ENCODE measurements at regions not wholly inside any gene's neighbourhood (a gene's known extent, or its start where the extent isn't known, plus 50 kb on each side); places are given as distances from the start of the nearest gene placed in this dataset.

DNA sequence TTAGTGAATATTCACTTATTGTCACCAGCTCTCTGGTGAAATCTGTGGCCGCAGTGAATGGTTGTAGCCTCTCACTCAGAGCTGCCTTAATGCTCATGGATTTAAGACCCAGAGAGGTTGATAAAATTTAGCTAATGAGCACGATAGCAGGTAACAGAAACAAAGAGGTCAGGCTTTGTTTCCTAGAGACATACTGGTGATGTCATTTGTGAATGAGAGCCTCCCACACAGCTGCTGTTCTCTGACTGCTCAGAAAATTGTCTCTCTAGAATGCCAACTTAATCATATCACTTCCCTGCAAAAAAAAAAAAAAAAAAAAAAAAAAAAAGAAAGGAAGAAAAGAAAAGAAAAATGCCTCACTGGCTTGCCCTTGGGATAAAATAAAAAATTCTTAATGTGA is 411.7 kb upstream of the MYT1L start:
- Histone ChIP-seq H3K4me1 (peaks cover 17% of the 10 kb centered on the region), H3K4me3 (no peak overlapping the region), H3K36me3 (no peaks in the 10 kb centered on the region), H3K9me3 (no peaks in the 10 kb centered on the region), H3K27me3 (no peaks in the 10 kb centered on the region), H3K27ac (no peak overlapping the region)
- WGBS: 19% methylated on average over 2 of the region's 2 CpGs
- DNase-seq (ENCODE audit: low spot score in 2 of 2): no peak
- no peak for TF ChIP-seq POLR2A (IDR thresholded peaks at IDR 0.05)
- no peak for TF ChIP-seq EP300 (IDR thresholded peaks at IDR 0.05)
- TF ChIP-seq POLR2AphosphoS5 (IDR thresholded peaks at IDR 0.05): no peak
- TF ChIP-seq, protein P1, sequence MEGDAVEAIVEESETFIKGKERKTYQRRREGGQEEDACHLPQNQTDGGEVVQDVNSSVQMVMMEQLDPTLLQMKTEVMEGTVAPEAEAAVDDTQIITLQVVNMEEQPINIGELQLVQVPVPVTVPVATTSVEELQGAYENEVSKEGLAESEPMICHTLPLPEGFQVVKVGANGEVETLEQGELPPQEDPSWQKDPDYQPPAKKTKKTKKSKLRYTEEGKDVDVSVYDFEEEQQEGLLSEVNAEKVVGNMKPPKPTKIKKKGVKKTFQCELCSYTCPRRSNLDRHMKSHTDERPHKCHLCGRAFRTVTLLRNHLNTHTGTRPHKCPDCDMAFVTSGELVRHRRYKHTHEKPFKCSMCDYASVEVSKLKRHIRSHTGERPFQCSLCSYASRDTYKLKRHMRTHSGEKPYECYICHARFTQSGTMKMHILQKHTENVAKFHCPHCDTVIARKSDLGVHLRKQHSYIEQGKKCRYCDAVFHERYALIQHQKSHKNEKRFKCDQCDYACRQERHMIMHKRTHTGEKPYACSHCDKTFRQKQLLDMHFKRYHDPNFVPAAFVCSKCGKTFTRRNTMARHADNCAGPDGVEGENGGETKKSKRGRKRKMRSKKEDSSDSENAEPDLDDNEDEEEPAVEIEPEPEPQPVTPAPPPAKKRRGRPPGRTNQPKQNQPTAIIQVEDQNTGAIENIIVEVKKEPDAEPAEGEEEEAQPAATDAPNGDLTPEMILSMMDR (IDR thresholded peaks at IDR 0.05): no peak

DNA sequence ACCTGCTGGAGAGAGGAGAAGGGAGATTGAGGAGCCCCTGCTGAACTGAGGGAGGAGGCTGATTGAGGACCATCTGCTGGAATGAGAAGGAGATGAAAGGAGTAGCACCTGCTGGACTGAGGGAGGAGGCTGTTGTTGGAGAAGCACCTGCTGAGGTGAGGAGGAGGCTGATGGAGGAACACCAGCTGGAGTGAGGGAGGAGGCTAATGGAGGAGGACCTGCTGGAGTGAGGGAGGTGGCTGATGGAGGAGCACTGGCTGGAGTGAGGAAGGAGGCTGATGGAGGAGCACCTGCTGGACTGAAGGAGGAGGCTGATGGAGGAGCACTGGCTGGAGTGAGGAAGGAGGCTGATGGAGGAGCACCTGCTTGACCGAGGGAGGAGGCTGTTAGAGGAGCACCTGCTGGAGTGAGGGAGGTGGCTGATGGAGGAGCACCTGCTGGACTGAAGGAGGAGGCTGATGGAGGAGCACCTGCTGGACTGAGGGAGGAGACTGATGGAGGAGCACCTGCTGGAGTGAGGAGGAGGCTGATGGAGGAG is 409.2 kb upstream of the MYT1L start:
- no peak overlapping the region for H3K27ac ChIP-seq
- WGBS: 67% methylated on average over 1 of the region's 1 CpG

DNA sequence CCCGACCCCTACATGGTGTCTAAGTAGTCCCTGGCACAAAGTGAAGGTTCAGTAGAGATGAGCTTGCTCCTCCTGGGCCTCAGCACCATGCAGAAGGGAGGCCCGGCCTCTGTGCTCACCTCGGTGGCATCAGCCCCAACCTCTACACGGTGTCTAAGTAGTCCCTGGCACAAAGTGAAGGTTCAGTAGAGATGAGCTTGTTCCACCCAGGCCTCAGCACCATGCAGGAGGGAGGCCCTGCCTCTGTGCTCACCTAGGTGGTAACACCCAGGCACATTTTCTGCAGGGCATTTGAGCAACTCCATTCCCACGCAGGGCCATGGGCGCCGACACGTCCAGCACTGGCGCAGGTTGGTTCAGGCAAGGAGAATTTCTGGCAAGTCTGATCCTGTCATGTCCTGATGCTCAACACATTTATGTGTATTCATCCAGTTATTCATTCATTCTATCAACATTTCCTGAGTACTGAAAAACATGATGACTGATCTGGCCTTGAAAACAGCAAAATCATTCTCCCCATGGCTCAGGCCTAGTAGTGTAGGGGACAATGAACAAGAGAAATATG is 408.2 kb upstream of the MYT1L start:
- Histone ChIP-seq H3K27me3 (no peaks in the 10 kb centered on the region), H3K9me3 (no peaks in the 10 kb centered on the region), H3K27ac (no peak overlapping the region), H3K4me1 (peaks cover 14% of the 10 kb centered on the region), H3K36me3 (no peaks in the 10 kb centered on the region), H3K4me3 (no peak overlapping the region)
- 51% methylated on average over 7 of the region's 9 CpGs for WGBS
- peak in 1 of 3 donors; percentile 43 for TF ChIP-seq POLR2AphosphoS5 (IDR thresholded peaks at IDR 0.05)
- TF ChIP-seq EP300 (IDR thresholded peaks at IDR 0.05): no peak
- no peak for DNase-seq (ENCODE audit: low spot score in 2 of 2)

More for the DNA sequence above, 409.2 kb upstream of the MYT1L start:
- Histone ChIP-seq H3K36me3 (no peaks in the 10 kb centered on the region), H3K9me3 (no peaks in the 10 kb centered on the region), H3K4me1 (peaks cover 12% of the 10 kb centered on the region), H3K4me3 (no peak overlapping the region), H3K27me3 (no peaks in the 10 kb centered on the region)
- TF ChIP-seq POLR2AphosphoS5 (IDR thresholded peaks at IDR 0.05): no peak
- TF ChIP-seq, protein P1 (IDR thresholded peaks at IDR 0.05): no peak
- no peak for TF ChIP-seq EP300 (IDR thresholded peaks at IDR 0.05)
- no peak for TF ChIP-seq POLR2A (IDR thresholded peaks at IDR 0.05)
- DNase-seq (ENCODE audit: low spot score in 2 of 2): no peak

DNA sequence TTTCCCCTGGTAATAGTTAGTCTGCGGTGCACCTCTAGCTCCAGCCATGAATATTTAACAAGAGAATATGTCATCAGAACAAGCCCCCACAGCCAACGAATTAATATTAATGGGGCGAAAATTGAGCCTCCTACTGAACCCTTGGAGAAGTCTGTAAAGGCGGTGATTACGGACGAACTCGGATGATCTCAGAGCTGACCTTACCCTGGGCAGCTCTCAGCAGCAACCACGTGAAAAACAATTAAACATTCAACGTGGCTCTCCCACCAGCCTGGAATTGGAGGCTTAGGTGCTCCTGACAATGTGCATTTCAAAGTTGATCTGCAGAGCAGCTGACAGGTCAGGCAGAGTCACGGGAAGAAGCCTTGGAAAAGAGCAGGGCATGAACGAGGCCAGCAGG is 407.6 kb upstream of the MYT1L start:
- Histone ChIP-seq H3K9me3 (no peaks in the 10 kb centered on the region), H3K27me3 (no peaks in the 10 kb centered on the region), H3K4me1 (peaks cover 13% of the 10 kb centered on the region), H3K4me3 (no peak overlapping the region), H3K36me3 (no peaks in the 10 kb centered on the region), H3K27ac (no peak overlapping the region)
- no peak for DNase-seq (ENCODE audit: low spot score in 2 of 2)
- 66% methylated on average over 11 of the region's 11 CpGs for WGBS
- TF ChIP-seq EP300 (IDR thresholded peaks at IDR 0.05) (no peak), POLR2A (IDR thresholded peaks at IDR 0.05) (no peak), POLR2AphosphoS5 (IDR thresholded peaks at IDR 0.05) (no peak)
- TF ChIP-seq, protein P1 (IDR thresholded peaks at IDR 0.05): no peak

DNA sequence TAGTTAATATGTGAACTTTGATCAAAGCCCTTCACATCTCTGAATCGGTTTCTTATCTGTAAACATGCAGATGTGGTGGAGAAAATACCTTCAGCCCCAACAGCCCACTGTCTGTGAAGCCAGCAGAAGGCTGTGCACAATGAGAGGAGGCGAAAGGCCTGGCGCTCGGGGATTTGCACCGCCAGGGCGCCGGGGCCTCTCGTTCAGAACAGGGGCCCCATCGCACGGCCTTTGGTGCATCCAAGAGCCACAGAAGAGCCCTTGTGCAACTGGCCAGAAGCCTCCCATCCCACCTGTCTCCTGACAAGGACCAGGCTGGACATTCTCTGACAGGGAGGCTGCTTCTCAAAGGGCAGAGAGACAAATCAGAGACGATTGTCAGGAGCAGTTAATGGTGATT is 407.2 kb upstream of the MYT1L start:
- Histone ChIP-seq H3K9me3 (no peaks in the 10 kb centered on the region), H3K4me3 (no peak overlapping the region), H3K27me3 (no peaks in the 10 kb centered on the region), H3K27ac (no peak overlapping the region), H3K4me1 (peaks cover 9% of the 10 kb centered on the region), H3K36me3 (no peaks in the 10 kb centered on the region)
- no peak for DNase-seq (ENCODE audit: low spot score in 2 of 2)
- WGBS: 90% methylated on average over 9 of the region's 11 CpGs
- TF ChIP-seq, protein P1 (IDR thresholded peaks at IDR 0.05): no peak
- no peak for TF ChIP-seq EP300 (IDR thresholded peaks at IDR 0.05)
- TF ChIP-seq POLR2A (IDR thresholded peaks at IDR 0.05): no peak
- no peak for TF ChIP-seq POLR2AphosphoS5 (IDR thresholded peaks at IDR 0.05)

Measured in suprapubic skin (tissue), 4 donors.